ENCODE measurements at regions not wholly inside any gene's neighbourhood (a gene's known extent, or its start where the extent isn't known, plus 50 kb on each side); places are given as distances from the start of the nearest gene placed in this dataset.

DNA sequence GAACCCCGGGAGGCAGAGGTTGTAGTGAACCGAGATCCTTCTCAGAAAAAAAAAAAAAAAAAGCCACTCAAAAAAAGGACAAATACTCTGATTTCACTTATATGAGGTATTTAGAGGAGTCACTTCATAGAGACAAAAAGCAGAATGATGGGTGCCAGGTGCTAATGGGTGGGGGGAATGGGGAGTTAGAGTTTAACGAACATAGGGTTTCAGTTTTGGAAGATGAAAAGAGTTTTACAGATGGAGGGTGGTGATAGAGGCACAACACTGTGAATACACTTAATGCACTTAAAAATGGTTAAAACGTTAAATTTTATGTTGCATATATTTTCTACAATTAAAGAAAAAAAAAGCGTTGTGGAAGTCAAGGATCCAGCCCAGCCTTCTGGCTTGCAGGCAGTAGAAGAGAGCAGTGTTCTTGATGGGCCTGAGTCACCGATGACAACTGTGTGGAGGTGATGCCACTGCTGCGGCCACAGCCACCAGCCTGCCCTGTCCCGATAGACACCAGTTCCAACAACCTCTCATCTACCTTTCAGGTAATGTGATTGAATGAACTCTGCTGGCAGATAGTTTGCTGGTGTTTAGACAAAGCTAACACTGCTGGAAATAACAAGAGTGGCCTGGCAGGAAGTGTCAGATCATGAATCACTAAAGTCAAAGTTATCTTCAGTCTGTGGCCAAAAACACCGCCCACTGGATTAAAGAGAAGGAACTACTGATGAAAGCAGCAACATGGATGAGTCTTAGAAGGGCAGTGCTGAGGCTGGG lies 49.9 kb upstream of the COX10 start:
- no peak overlapping the region for H3K27ac ChIP-seq
- TF ChIP-seq, protein P1, sequence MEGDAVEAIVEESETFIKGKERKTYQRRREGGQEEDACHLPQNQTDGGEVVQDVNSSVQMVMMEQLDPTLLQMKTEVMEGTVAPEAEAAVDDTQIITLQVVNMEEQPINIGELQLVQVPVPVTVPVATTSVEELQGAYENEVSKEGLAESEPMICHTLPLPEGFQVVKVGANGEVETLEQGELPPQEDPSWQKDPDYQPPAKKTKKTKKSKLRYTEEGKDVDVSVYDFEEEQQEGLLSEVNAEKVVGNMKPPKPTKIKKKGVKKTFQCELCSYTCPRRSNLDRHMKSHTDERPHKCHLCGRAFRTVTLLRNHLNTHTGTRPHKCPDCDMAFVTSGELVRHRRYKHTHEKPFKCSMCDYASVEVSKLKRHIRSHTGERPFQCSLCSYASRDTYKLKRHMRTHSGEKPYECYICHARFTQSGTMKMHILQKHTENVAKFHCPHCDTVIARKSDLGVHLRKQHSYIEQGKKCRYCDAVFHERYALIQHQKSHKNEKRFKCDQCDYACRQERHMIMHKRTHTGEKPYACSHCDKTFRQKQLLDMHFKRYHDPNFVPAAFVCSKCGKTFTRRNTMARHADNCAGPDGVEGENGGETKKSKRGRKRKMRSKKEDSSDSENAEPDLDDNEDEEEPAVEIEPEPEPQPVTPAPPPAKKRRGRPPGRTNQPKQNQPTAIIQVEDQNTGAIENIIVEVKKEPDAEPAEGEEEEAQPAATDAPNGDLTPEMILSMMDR (IDR thresholded peaks at IDR 0.05) = no peak
- no peak for TF ChIP-seq EP300 (IDR thresholded peaks at IDR 0.05)
- TF ChIP-seq POLR2A (IDR thresholded peaks at IDR 0.05) = no peak
- TF ChIP-seq POLR2AphosphoS5 (IDR thresholded peaks at IDR 0.05) = no peak
- ATAC-seq = no peak
- no peaks in the 10 kb centered on the region for H3K9me3 ChIP-seq
- no peaks in the 10 kb centered on the region for H3K36me3 ChIP-seq
- H3K4me3 ChIP-seq = no peak overlapping the region
- H3K4me1 ChIP-seq = no peaks in the 10 kb centered on the region
- peaks cover 15% of the 10 kb centered on the region for H3K27me3 ChIP-seq
- WGBS, 2 donors (ENCODE audit: low coverage in 1 of 2) = 57 to 67% methylated on average over 8 of the region's 9 CpGs

All from gastroesophageal sphincter (tissue), 4 donors.